OCI-LY1 (cell line): ENCODE measurements at regions not wholly inside any gene's neighbourhood (a gene's known extent, or its start where the extent isn't known, plus 50 kb on each side); places are given as distances from the start of the nearest gene placed in this dataset.
A peak's percentile ranks its signal among the peaks of the same experiment; 100 is the strongest.

Experiments
- EZH2 ChIP-seq: fragments of 200-600 bp; sonication (generic), shearing (Covaris generic); IDR thresholded peaks from 2 replicates; pipeline ENCODE4 v1.8.0; 2017; ENCODE audit warnings: borderline replicate concordance, mixed run types, mild to moderate bottlenecking, antibody characterized with exemption, low read length, moderate library complexity, mixed read lengths
- TF ChIP-seq, protein P1 (sequence below): fragments of 200-600 bp; sonication (generic), shearing (Covaris generic); IDR thresholded peaks from 2 replicates; pipeline ENCODE4 v1.5.1; 2017; ENCODE audit warnings: mild to moderate bottlenecking, antibody characterized with exemption, low read length, moderate library complexity, mixed read lengths

DNA sequence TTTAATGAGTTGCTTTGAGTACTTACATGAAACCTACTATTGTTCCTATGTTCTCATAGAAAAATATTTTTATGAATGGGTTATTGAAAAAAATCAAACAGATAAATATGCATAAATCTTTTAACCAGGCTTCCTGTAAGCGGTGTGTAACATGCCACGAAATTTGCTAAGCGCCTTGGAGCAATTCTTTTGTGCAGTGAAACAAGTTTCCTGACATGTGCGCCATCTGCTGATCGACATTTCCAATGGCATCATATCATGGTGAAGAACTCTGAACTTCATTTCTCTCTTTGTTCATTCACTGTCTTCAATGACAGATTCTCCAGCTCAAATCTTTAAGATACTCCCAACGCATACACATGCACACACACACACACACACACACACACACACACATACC lies 145.6 kb upstream of the NAV3 start:
- TF ChIP-seq EZH2: no peak
- TF ChIP-seq, protein P1, sequence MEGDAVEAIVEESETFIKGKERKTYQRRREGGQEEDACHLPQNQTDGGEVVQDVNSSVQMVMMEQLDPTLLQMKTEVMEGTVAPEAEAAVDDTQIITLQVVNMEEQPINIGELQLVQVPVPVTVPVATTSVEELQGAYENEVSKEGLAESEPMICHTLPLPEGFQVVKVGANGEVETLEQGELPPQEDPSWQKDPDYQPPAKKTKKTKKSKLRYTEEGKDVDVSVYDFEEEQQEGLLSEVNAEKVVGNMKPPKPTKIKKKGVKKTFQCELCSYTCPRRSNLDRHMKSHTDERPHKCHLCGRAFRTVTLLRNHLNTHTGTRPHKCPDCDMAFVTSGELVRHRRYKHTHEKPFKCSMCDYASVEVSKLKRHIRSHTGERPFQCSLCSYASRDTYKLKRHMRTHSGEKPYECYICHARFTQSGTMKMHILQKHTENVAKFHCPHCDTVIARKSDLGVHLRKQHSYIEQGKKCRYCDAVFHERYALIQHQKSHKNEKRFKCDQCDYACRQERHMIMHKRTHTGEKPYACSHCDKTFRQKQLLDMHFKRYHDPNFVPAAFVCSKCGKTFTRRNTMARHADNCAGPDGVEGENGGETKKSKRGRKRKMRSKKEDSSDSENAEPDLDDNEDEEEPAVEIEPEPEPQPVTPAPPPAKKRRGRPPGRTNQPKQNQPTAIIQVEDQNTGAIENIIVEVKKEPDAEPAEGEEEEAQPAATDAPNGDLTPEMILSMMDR: peak; percentile 63
